Neuronal stem cell (in vitro differentiated cells): ENCODE measurements at regions not wholly inside any gene's neighbourhood (a gene's known extent, or its start where the extent isn't known, plus 50 kb on each side); places are given as distances from the start of the nearest gene placed in this dataset. TPM values are rescaled to one million over a fixed set of nuclear protein-coding genes. Genes with fewer than 3 reads are reported as not detected.

Source experiments
- DNase-seq: peaks from one replicate; pipeline ENCODE4 v3.0.0-alpha.2; 2013; ENCODE audit warnings: low spot score
- H2AFZ ChIP-seq: one replicate; pipeline ENCODE4 v1.6.1; 2013; ENCODE audit warnings: mild to moderate bottlenecking, low read length, inconsistent platforms
- H2AK5ac ChIP-seq: 2 replicates; pipeline ENCODE4 v1.6.1; 2013; ENCODE audit warnings: low read depth, mild to moderate bottlenecking, inconsistent platforms, low read length, moderate library complexity, mixed read lengths
- H2BK120ac ChIP-seq: 2 replicates; pipeline ENCODE4 v1.6.1; 2013; ENCODE audit warnings: low read depth, mild to moderate bottlenecking, inconsistent platforms, low read length, moderate library complexity, mixed read lengths
- H2BK12ac ChIP-seq: one replicate; pipeline ENCODE4 v1.6.1; 2013; ENCODE audit warnings: low read length, inconsistent platforms
- H2BK15ac ChIP-seq: 2 replicates; pipeline ENCODE4 v1.6.1; 2013; ENCODE audit warnings: mild to moderate bottlenecking, low read length, inconsistent platforms, mixed read lengths
- H2BK5ac ChIP-seq: one replicate; pipeline ENCODE4 v1.6.1; 2013; ENCODE audit warnings: inconsistent platforms, mild to moderate bottlenecking, low read length, moderate library complexity
- H3K14ac ChIP-seq: one replicate; pipeline ENCODE4 v1.6.1; 2013; ENCODE audit warnings: low read length, inconsistent platforms
- H3K18ac ChIP-seq: 2 replicates; pipeline ENCODE4 v1.6.1; 2013; ENCODE audit warnings: low read length, inconsistent platforms
- H3K23ac ChIP-seq: 2 replicates; pipeline ENCODE4 v1.6.1; 2013; ENCODE audit warnings: low read depth, mild to moderate bottlenecking, mixed read lengths, low read length, inconsistent platforms; ENCODE audit not compliant: poor library complexity
- H3K27ac ChIP-seq: replicated peaks from 3 replicates; pipeline ENCODE4 v1.5.1; 2013; ENCODE audit warnings: low read length, inconsistent platforms
- H3K27me3 ChIP-seq, 3 experiments: 2 replicates each; pipeline ENCODE4 v1.6.1; 2013; ENCODE audit warnings: low read length in 3 of 3, mild to moderate bottlenecking in 2 of 3, inconsistent platforms in 1 of 3, low read depth in 1 of 3, mixed read lengths in 1 of 3, moderate library complexity in 1 of 3; ENCODE audit not compliant: control insufficient read depth in 3 of 3, insufficient read depth in 3 of 3
- H3K36me3 ChIP-seq, 2 donors: replicated peaks in 1 of 2; 2 replicates each; pipeline ENCODE4 v1.6.1; 2013; ENCODE audit warnings: low read length in 2 of 2; ENCODE audit not compliant: control insufficient read depth in 2 of 2, insufficient read depth in 2 of 2
- H3K4ac ChIP-seq: 2 replicates; pipeline ENCODE4 v1.6.1; 2013; ENCODE audit warnings: inconsistent platforms, mild to moderate bottlenecking, low read length, moderate library complexity
- H3K4me1 ChIP-seq, 2 donors: 1 replicate in 1 of 2; 2 replicates in 1 of 2; pipeline ENCODE4 v1.6.1; 2013; ENCODE audit warnings: low read length in 2 of 2, low read depth in 1 of 2; ENCODE audit not compliant: control insufficient read depth in 2 of 2, insufficient read depth in 1 of 2
- H3K4me2 ChIP-seq: one replicate; pipeline ENCODE4 v1.6.1; 2013; ENCODE audit warnings: mild to moderate bottlenecking, low read length, inconsistent platforms; ENCODE audit not compliant: insufficient read depth, poor library complexity, severe bottlenecking
- H3K4me3 ChIP-seq, 2 donors: 2 replicates each; pipeline ENCODE4 v1.5.1; 2013; ENCODE audit warnings: low read length in 2 of 2, mild to moderate bottlenecking in 2 of 2, inconsistent platforms in 1 of 2, moderate library complexity in 1 of 2
- H3K79me1 ChIP-seq: one replicate; pipeline ENCODE4 v1.6.1; 2013; ENCODE audit warnings: low read depth, mild to moderate bottlenecking, inconsistent platforms, low read length, moderate library complexity
- H3K9ac ChIP-seq: one replicate; pipeline ENCODE4 v1.6.1; 2013; ENCODE audit warnings: mild to moderate bottlenecking, low read depth, low read length, inconsistent platforms; ENCODE audit not compliant: poor library complexity
- H3K9me3 ChIP-seq, 2 donors: replicated peaks in 1 of 2; 2 replicates each; pipeline versions ENCODE3 to v1.6.1; 2013; ENCODE audit warnings: low read length in 2 of 2, mild to moderate bottlenecking in 2 of 2, inconsistent platforms in 1 of 2, low read depth in 1 of 2, mixed read lengths in 1 of 2, moderate library complexity in 1 of 2; ENCODE audit not compliant: control insufficient read depth in 2 of 2, insufficient read depth in 1 of 2
- H4K8ac ChIP-seq: one replicate; pipeline ENCODE4 v1.6.1; 2013; ENCODE audit warnings: low read depth, mild to moderate bottlenecking, inconsistent platforms, low read length, moderate library complexity
- H4K91ac ChIP-seq: one replicate; pipeline ENCODE4 v1.6.1; 2013; ENCODE audit warnings: low read length, low read depth, mild to moderate bottlenecking, inconsistent platforms; ENCODE audit not compliant: poor library complexity
- WGBS, 2 donors: extraction: QIAGEN DNeasy Blood & Tissue Kit; methylation state at CpG; one replicate each; pipeline ENCODE4 v1.1.7; 2013; ENCODE audit warnings: missing lambda C conversion rate in 2 of 2, mixed read lengths in 1 of 2; ENCODE audit not compliant: insufficient read length in 2 of 2, insufficient replicate concordance in 1 of 2; ENCODE audit errors: extremely low coverage in 2 of 2; 5-methylcytosine and 5-hydroxymethylcytosine counted together
- small RNA-seq: library from polyadenylated mRNA; stranded (forward); fragments of <200 nt; extraction: miRNeasy Mini kit (QIAGEN cat#:217004); gene quantifications from one replicate; pipeline ENCODE3, GENCODE V24; 2013; ENCODE audit not compliant: insufficient read depth

DNA sequence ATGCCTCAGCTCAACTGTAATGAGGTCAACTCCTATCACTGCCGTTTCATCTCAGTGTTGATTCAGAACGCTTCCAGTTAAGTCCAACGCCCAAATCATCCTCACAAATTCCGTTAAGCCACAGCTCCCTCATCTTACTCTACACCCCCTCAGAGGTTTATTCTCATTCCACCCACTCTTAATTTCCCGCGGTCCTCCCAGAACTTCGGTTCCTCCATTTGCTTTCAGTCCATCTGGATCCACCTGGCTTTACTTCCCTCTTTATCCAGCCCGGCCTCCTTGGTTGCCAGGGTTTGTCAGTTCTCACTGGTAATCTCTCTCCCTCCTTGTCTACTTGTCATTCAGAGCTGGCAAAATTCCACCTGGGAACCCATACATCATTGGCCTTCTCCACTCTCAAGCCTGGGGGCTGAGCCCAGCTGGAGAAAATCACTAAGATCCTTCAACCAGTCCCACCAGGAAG is 51.3 kb upstream of the RUNX1 start:
- no peak overlapping the region for H2BK120ac ChIP-seq
- no peak overlapping the region for H3K4me2 ChIP-seq
- H2AK5ac ChIP-seq, result no peak overlapping the region
- WGBS, 2 donors, result 100% methylated on average over 1 of the region's 8 CpGs; no CpG with 5 or more reads in 1 of the 2 donors
- H3K4ac ChIP-seq, result no peak overlapping the region
- H3K79me1 ChIP-seq, result no peaks in the 10 kb centered on the region
- no peaks in the 10 kb centered on the region for H3K27me3 ChIP-seq
- H3K4me3 ChIP-seq, result no peak overlapping the region
- no peak for DNase-seq
- no peak overlapping the region for H2AFZ ChIP-seq
- no peak overlapping the region for H3K27ac ChIP-seq
- H4K8ac ChIP-seq, result no peak overlapping the region
- H3K36me3 ChIP-seq, result no peaks in the 10 kb centered on the region
- no peak overlapping the region for H3K14ac ChIP-seq
- no peak overlapping the region for H2BK15ac ChIP-seq
- no peak overlapping the region for H2BK12ac ChIP-seq
- no peaks in the 10 kb centered on the region for H3K4me1 ChIP-seq
- no peak overlapping the region for H3K9ac ChIP-seq
- H2BK5ac ChIP-seq, result no peak overlapping the region
- no peak overlapping the region for H3K18ac ChIP-seq
- H3K23ac ChIP-seq, result no peak overlapping the region
- no peak overlapping the region for H4K91ac ChIP-seq
- no peaks in the 10 kb centered on the region for H3K9me3 ChIP-seq

GRCh38 chr21:35099310-35099709 is 50.2 kb upstream of the RUNX1 start:
- no peak overlapping the region for H2BK12ac ChIP-seq
- no peak overlapping the region for H4K8ac ChIP-seq
- no peak overlapping the region for H3K4me2 ChIP-seq
- no peak overlapping the region for H2BK5ac ChIP-seq
- WGBS, 2 donors, result no CpG with 5 or more reads among the region's 1 CpG
- no peak overlapping the region for H2AFZ ChIP-seq
- H3K14ac ChIP-seq, result no peak overlapping the region
- H3K36me3 ChIP-seq, result no peaks in the 10 kb centered on the region
- H3K27me3 ChIP-seq, result no peaks in the 10 kb centered on the region
- H3K4me1 ChIP-seq, result no peaks in the 10 kb centered on the region
- no peak overlapping the region for H3K9ac ChIP-seq
- no peak overlapping the region for H3K4ac ChIP-seq
- no peak overlapping the region for H4K91ac ChIP-seq
- H3K9me3 ChIP-seq, result no peaks in the 10 kb centered on the region
- no peak overlapping the region for H2AK5ac ChIP-seq
- DNase-seq, result no peak
- no peak overlapping the region for H2BK120ac ChIP-seq
- H3K23ac ChIP-seq, result no peak overlapping the region
- H3K4me3 ChIP-seq, result no peak overlapping the region
- no peak overlapping the region for H2BK15ac ChIP-seq
- H3K18ac ChIP-seq, result no peak overlapping the region
- no peaks in the 10 kb centered on the region for H3K79me1 ChIP-seq
- H3K27ac ChIP-seq, result no peak overlapping the region

Small RNA genes in the stretch of these regions (small RNA-seq; reads per million reads assigned to genes)
- not detected for gene EZH2P1
- gene MIR802, result not detected
